ENCODE measurements at regions not wholly inside any gene's neighbourhood (a gene's known extent, or its start where the extent isn't known, plus 50 kb on each side); places are given as distances from the start of the nearest gene placed in this dataset.

DNA sequence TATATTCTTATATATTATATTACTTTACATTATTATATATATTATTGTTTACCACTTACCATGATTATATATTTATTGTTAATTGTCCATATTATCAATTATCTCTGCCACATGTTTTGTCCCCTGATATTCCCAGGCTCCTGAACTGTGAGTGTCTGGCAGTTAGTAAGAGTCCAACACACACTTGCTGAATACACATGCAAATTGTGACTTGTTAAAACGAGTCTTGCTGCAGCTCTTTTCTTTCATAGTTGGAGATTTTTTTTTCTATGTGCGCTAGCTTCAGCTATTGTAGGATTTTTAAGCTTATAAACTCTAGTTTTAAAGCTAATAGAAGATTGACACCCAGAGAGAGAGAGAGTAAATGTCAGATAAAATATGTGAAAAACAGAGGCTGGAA lies 207.8 kb upstream of the FAM3C start:
- H4K20me1 ChIP-seq (ENCODE audit: low read depth): no peaks in the 10 kb centered on the region
- H3K27ac ChIP-seq: no peak overlapping the region
- H3F3A ChIP-seq (ENCODE audit: low read depth): no peaks in the 10 kb centered on the region
- no peaks in the 10 kb centered on the region for H3K9me3 Mint-ChIP-seq
- TF ChIP-seq EZH2phosphoT487 (IDR thresholded peaks at IDR 0.05): no peak
- no peak for TF ChIP-seq EZH2 (IDR thresholded peaks at IDR 0.05)
- no peak for TF ChIP-seq CTCF (IDR thresholded peaks at IDR 0.05)
- H3K27me3 Mint-ChIP-seq (ENCODE audit: insufficient read depth, low read depth): no peaks in the 10 kb centered on the region
- no peak overlapping the region for H3K4me3 ChIP-seq
- H3K4me1 ChIP-seq: peaks cover 12% of the 10 kb centered on the region
- no peaks in the 10 kb centered on the region for H3K36me3 ChIP-seq
- no peaks in the 10 kb centered on the region for H3K36me3 Mint-ChIP-seq
- H3K27ac Mint-ChIP-seq: peak overlapping the region; percentile 94
- no peaks in the 10 kb centered on the region for H3K79me2 ChIP-seq (ENCODE audit: low read depth)
- no peak overlapping the region for H3K4me2 ChIP-seq
- no peak overlapping the region for H2AFZ ChIP-seq (replicated peaks)
- H3K27me3 ChIP-seq: no peaks in the 10 kb centered on the region
- H3K4me1 Mint-ChIP-seq: peaks cover 42% of the 10 kb centered on the region
- DNase-seq (ENCODE audit: low spot score): no peak
- H3K9me3 ChIP-seq (ENCODE audit: low read depth): no peaks in the 10 kb centered on the region
- H3K9ac ChIP-seq: no peak overlapping the region
- no peak overlapping the region for H3K4me3 Mint-ChIP-seq

DNA sequence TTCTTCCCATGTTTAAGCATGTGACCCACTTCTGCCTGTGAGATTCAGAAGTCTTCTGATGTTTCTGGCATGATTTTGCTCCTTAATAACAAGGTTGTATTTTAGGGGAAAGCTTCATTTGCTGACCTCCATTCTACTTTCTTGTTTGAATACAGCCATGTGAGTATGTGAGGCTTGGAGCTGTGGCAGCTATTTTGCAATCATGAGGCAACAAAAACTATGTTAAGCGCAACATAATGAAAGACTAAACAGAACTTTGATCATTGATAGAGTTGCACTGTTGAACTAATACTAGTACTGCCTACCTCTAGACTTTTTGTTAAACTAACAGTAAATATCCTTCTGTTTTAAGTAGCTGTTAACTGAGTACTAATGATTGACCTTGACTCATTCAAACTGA lies 203.8 kb upstream of the FAM3C start:
- Mint-ChIP-seq H3K27ac (no peak overlapping the region), H3K4me3 (no peak overlapping the region), H3K4me1 (peaks cover 25% of the 10 kb centered on the region), H3K36me3 (no peaks in the 10 kb centered on the region), H3K9me3 (peaks cover 3% of the 10 kb centered on the region), H3K27me3 (ENCODE audit: insufficient read depth, low read depth) (no peaks in the 10 kb centered on the region)
- TF ChIP-seq CTCF (IDR thresholded peaks at IDR 0.05): no peak
- Histone ChIP-seq H3K4me1 (peaks cover 9% of the 10 kb centered on the region), H3K27ac (no peak overlapping the region), H3K4me2 (no peak overlapping the region), H4K20me1 (ENCODE audit: low read depth) (no peaks in the 10 kb centered on the region), H3K36me3 (no peaks in the 10 kb centered on the region), H3K9me3 (ENCODE audit: low read depth) (no peaks in the 10 kb centered on the region), H2AFZ (replicated peaks) (no peak overlapping the region), H3K27me3 (no peaks in the 10 kb centered on the region), H3K9ac (no peak overlapping the region), H3K79me2 (ENCODE audit: low read depth) (no peaks in the 10 kb centered on the region), H3F3A (ENCODE audit: low read depth) (no peaks in the 10 kb centered on the region), H3K4me3 (no peak overlapping the region)
- no peak for DNase-seq (ENCODE audit: low spot score)

DNA sequence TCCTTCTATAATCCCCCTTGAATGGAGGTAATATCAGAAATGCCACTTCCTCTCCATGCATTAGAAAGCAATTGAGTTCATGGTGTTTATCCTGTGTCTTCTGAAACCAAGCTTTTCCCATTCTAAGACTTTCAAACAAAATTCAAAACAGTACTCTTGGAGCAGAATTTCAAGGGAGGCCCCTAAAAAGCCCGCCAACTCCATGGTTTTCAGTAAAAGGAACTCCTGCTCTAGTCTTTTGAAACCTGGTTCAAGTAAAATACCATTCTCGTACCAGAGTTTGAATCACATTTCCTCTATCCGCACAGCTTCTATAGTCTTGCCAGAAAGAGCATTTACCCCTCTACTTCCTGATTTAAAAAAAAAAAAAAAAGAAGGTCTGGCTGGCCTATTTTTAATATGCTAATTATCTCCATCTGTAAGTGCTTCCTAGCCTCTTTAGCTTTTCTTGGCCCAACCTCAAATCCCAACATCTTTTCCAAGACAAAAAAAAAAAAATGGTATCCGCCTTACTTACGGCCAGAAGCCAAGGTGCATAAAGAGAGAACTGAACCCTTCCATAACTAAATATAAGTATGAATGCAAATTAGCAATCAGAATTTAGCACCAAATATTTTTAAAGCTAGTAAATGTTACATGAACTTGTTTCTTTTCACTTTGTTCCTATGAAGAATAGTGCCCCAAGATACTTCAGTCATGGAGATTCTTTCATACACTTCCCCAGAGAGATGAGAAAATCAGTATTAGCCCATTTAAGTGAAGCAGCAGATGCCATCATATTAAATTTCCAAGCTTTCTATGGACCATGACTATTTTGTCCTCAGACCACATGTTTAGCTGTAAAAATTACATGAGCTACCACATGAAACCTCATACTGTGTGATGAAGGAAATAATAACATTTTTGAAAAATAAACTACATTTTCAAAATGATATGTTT lies 199.9 kb upstream of the FAM3C start:
- Mint-ChIP-seq H3K36me3 (no peaks in the 10 kb centered on the region), H3K9me3 (peaks cover 3% of the 10 kb centered on the region), H3K4me3 (no peak overlapping the region), H3K27me3 (ENCODE audit: insufficient read depth, low read depth) (no peaks in the 10 kb centered on the region), H3K4me1 (no peaks in the 10 kb centered on the region), H3K27ac (no peak overlapping the region)
- Histone ChIP-seq H3F3A (ENCODE audit: low read depth) (no peaks in the 10 kb centered on the region), H3K27me3 (no peaks in the 10 kb centered on the region), H2AFZ (replicated peaks) (no peak overlapping the region), H3K79me2 (ENCODE audit: low read depth) (no peaks in the 10 kb centered on the region), H3K4me2 (no peak overlapping the region), H3K9me3 (ENCODE audit: low read depth) (peaks cover 3% of the 10 kb centered on the region), H3K9ac (no peak overlapping the region), H4K20me1 (ENCODE audit: low read depth) (no peaks in the 10 kb centered on the region), H3K4me3 (no peak overlapping the region), H3K36me3 (no peaks in the 10 kb centered on the region), H3K27ac (no peak overlapping the region), H3K4me1 (no peaks in the 10 kb centered on the region)
- no peak for DNase-seq (ENCODE audit: low spot score)
- no peak for TF ChIP-seq EZH2 (IDR thresholded peaks at IDR 0.05)
- TF ChIP-seq CTCF (IDR thresholded peaks at IDR 0.05): no peak
- no peak for TF ChIP-seq EZH2phosphoT487 (IDR thresholded peaks at IDR 0.05)

Measured in neural progenitor cell (in vitro differentiated cells).